Duodenal mucosa (tissue), 2 donors: ENCODE measurements at regions not wholly inside any gene's neighbourhood (a gene's known extent, or its start where the extent isn't known, plus 50 kb on each side); places are given as distances from the start of the nearest gene placed in this dataset.

ENCODE experiments used
- H3K27ac ChIP-seq: one replicate; pipeline ENCODE4 v1.7.0; 2013; ENCODE audit warnings: low read depth, low read length
- H3K27me3 ChIP-seq, 2 donors: one replicate each; pipeline ENCODE4 v1.7.0; 2013; ENCODE audit warnings: low read length in 2 of 2, control low read depth in 1 of 2; ENCODE audit not compliant: insufficient read depth in 2 of 2, control insufficient read depth in 1 of 2
- H3K36me3 ChIP-seq, 2 donors: one replicate each; pipeline ENCODE4 v1.7.0; 2013; ENCODE audit warnings: low read length in 2 of 2, control low read depth in 1 of 2; ENCODE audit not compliant: insufficient read depth in 2 of 2, control insufficient read depth in 1 of 2
- H3K4me1 ChIP-seq, 2 donors: one replicate each; pipeline ENCODE4 v1.7.0; 2013; ENCODE audit warnings: low read length in 2 of 2, control low read depth in 1 of 2; ENCODE audit not compliant: insufficient read depth in 2 of 2, control insufficient read depth in 1 of 2
- H3K4me3 ChIP-seq, 2 donors: one replicate each; pipeline ENCODE4 v1.7.0; 2013; ENCODE audit warnings: low read length in 2 of 2, low read depth in 1 of 2
- H3K9ac ChIP-seq, 2 donors: one replicate each; pipeline ENCODE4 v1.7.0; 2013; ENCODE audit warnings: low read length in 2 of 2, low read depth in 1 of 2
- H3K9me3 ChIP-seq, 2 donors: one replicate each; pipeline ENCODE4 v1.7.0; 2013; ENCODE audit warnings: low read length in 2 of 2, control low read depth in 1 of 2; ENCODE audit not compliant: control insufficient read depth in 1 of 2

GRCh38 chr15:46701346-46701745, 1016.0 kb upstream of the SEMA6D start:
- H3K36me3 ChIP-seq: no peaks in the 10 kb centered on the region
- no peak overlapping the region for H3K4me3 ChIP-seq
- no peaks in the 10 kb centered on the region for H3K27me3 ChIP-seq
- H3K4me1 ChIP-seq: no peaks in the 10 kb centered on the region
- H3K9ac ChIP-seq: no peak overlapping the region
- H3K27ac ChIP-seq: no peak overlapping the region
- no peaks in the 10 kb centered on the region for H3K9me3 ChIP-seq

- Histone ChIP-seq H3K9ac (no peak overlapping the region), H3K9me3 (no peaks in the 10 kb centered on the region), H3K27me3 (no peaks in the 10 kb centered on the region), H3K4me1 (no peaks in the 10 kb centered on the region), H3K27ac (no peak overlapping the region), H3K36me3 (no peaks in the 10 kb centered on the region), H3K4me3 (no peak overlapping the region)
Measured at GRCh38 chr15:46701896-46702295, 1015.4 kb upstream of the SEMA6D start.

GRCh38 chr15:46703020-46703861, 1014.1 kb upstream of the SEMA6D start:
- H3K9ac ChIP-seq: no peak overlapping the region
- no peaks in the 10 kb centered on the region for H3K27me3 ChIP-seq
- H3K27ac ChIP-seq: no peak overlapping the region
- H3K36me3 ChIP-seq: no peaks in the 10 kb centered on the region
- no peaks in the 10 kb centered on the region for H3K9me3 ChIP-seq
- H3K4me3 ChIP-seq: no peak overlapping the region
- H3K4me1 ChIP-seq: no peaks in the 10 kb centered on the region

GRCh38 chr15:46703871-46704637, 1013.3 kb upstream of the SEMA6D start:
- Histone ChIP-seq H3K27ac (no peak overlapping the region), H3K4me1 (no peaks in the 10 kb centered on the region), H3K27me3 (no peaks in the 10 kb centered on the region)

GRCh38 chr15:46707452-46707851, 1009.9 kb upstream of the SEMA6D start:
- Histone ChIP-seq H3K4me1 (no peaks in the 10 kb centered on the region), H3K27ac (no peak overlapping the region), H3K9ac (no peak overlapping the region), H3K9me3 (no peaks in the 10 kb centered on the region), H3K36me3 (no peaks in the 10 kb centered on the region), H3K27me3 (no peaks in the 10 kb centered on the region), H3K4me3 (no peak overlapping the region)

More at GRCh38 chr15:46703871-46704637, 1013.3 kb upstream of the SEMA6D start:
- Histone ChIP-seq H3K9ac (no peak overlapping the region), H3K36me3 (no peaks in the 10 kb centered on the region), H3K9me3 (no peaks in the 10 kb centered on the region), H3K4me3 (no peak overlapping the region)

- Histone ChIP-seq H3K4me1 (no peaks in the 10 kb centered on the region), H3K27me3 (no peaks in the 10 kb centered on the region), H3K27ac (no peak overlapping the region), H3K9me3 (no peaks in the 10 kb centered on the region), H3K4me3 (no peak overlapping the region), H3K36me3 (no peaks in the 10 kb centered on the region), H3K9ac (no peak overlapping the region)
Measured at GRCh38 chr15:46708226-46708625, 1009.1 kb upstream of the SEMA6D start.

- Histone ChIP-seq H3K9me3 (no peaks in the 10 kb centered on the region), H3K36me3 (no peaks in the 10 kb centered on the region), H3K4me1 (no peaks in the 10 kb centered on the region), H3K4me3 (no peak overlapping the region), H3K27me3 (no peaks in the 10 kb centered on the region), H3K27ac (no peak overlapping the region), H3K9ac (no peak overlapping the region)
Measured at GRCh38 chr15:46709460-46710083, 1007.7 kb upstream of the SEMA6D start.

- Histone ChIP-seq H3K27ac (no peak overlapping the region), H3K9ac (no peak overlapping the region), H3K9me3 (no peaks in the 10 kb centered on the region), H3K27me3 (no peaks in the 10 kb centered on the region), H3K4me3 (no peak overlapping the region), H3K36me3 (no peaks in the 10 kb centered on the region), H3K4me1 (no peaks in the 10 kb centered on the region)
Measured at GRCh38 chr15:46710401-46710960, 1006.8 kb upstream of the SEMA6D start.

- no peaks in the 10 kb centered on the region for H3K4me1 ChIP-seq
- H3K27ac ChIP-seq: no peak overlapping the region
- H3K9me3 ChIP-seq: no peaks in the 10 kb centered on the region
- H3K4me3 ChIP-seq: no peak overlapping the region
- H3K9ac ChIP-seq: no peak overlapping the region
- H3K36me3 ChIP-seq: no peaks in the 10 kb centered on the region
- no peaks in the 10 kb centered on the region for H3K27me3 ChIP-seq
Measured at GRCh38 chr15:46713045-46713444, 1004.3 kb upstream of the SEMA6D start.

- Histone ChIP-seq H3K4me3 (no peak overlapping the region), H3K4me1 (no peaks in the 10 kb centered on the region), H3K27me3 (no peaks in the 10 kb centered on the region), H3K9ac (no peak overlapping the region), H3K27ac (no peak overlapping the region), H3K36me3 (no peaks in the 10 kb centered on the region), H3K9me3 (no peaks in the 10 kb centered on the region)
Measured at GRCh38 chr15:46714950-46715349, 1002.4 kb upstream of the SEMA6D start.
